Neutrophil (primary cell): ENCODE measurements at regions not wholly inside any gene's neighbourhood (a gene's known extent, or its start where the extent isn't known, plus 50 kb on each side); places are given as distances from the start of the nearest gene placed in this dataset.

Source experiments
- H3K27ac ChIP-seq: fragments of 200-600 bp; sonication (generic); 2 replicates; pipeline ENCODE4 v1.5.1; 2016; ENCODE audit warnings: mild to moderate bottlenecking, moderate library complexity
- H3K27me3 ChIP-seq: fragments of 200-600 bp; sonication (generic); 2 replicates; pipeline ENCODE4 v1.6.0; 2016; ENCODE audit warnings: mild to moderate bottlenecking
- H3K36me3 ChIP-seq: fragments of 200-600 bp; sonication (generic); 2 replicates; pipeline ENCODE4 v1.5.1; 2017
- H3K4me1 ChIP-seq, 2 experiments: fragments of 200-600 bp in 1 of 2; sonication (generic) in 1 of 2; 1 replicate in 1 of 2; 2 replicates in 1 of 2; pipeline versions ENCODE4 v1.5.1 to v1.6.1; 2013 to 2016; ENCODE audit warnings: low read depth in 1 of 2, low read length in 1 of 2, mild to moderate bottlenecking in 1 of 2, moderate library complexity in 1 of 2; ENCODE audit not compliant: control insufficient read depth in 1 of 2, insufficient read depth in 1 of 2
- H3K4me3 ChIP-seq, 2 experiments: fragments of 200-600 bp in 1 of 2; sonication (generic) in 1 of 2; 1 replicate in 1 of 2; 2 replicates in 1 of 2; pipeline ENCODE4 v1.5.1; 2013 to 2016; ENCODE audit warnings: low read depth in 1 of 2, low read length in 1 of 2, mild to moderate bottlenecking in 1 of 2, moderate library complexity in 1 of 2
- H3K9me3 ChIP-seq: fragments of 200-600 bp; sonication (generic); 2 replicates; pipeline ENCODE4 v1.5.1; 2016
- CTCF ChIP-seq: fragments of 200-600 bp; sonication (generic); IDR thresholded peaks from 2 replicates; pipeline ENCODE4 v1.5.1; 2016; ENCODE audit warnings: antibody characterized with exemption

DNA sequence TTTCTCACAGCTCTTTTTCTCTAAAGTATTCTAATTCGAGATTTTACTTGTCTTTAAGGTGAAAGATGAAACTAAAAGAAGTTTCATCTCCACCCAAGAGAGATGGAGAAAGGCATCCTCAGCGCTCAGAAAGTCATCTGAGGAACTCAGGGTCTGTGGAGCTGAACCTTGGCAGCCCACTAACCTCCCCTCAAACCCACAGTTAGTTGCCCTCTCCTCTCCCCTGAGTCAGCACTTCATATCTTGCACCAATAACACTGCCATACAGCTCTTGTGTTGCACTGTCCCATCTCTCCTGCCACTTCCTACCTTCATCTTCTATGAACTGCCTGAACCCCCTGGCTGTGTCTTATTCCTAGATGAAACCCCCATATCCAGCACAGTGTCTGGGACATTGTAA lies 184.8 kb downstream of the RAB28 start:
- H3K4me3 ChIP-seq = no peak overlapping the region

DNA sequence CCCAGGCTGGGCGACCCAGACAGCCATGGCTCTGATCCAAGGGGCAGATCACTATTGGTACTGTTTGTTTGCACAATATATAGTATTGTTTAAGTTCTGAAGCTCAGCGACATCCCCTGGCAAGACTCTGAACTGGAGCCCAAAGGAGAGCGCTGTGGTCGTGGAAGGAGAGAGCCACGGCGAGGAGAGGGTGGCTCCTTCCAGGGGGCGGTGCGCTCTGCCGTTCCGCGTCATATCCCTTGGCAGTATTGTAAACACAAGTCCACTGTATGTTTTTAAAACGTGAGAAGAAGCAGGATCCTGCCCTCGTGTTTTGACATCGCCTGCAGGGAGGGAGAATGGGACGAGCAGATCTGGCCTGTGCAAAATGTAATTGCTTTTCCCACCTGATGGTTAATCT lies 185.5 kb downstream of the RAB28 start:
- no peak for TF ChIP-seq CTCF
- Histone ChIP-seq H3K36me3 (no peaks in the 10 kb centered on the region), H3K9me3 (no peaks in the 10 kb centered on the region), H3K4me1 (no peaks in the 10 kb centered on the region), H3K27me3 (no peaks in the 10 kb centered on the region), H3K27ac (no peak overlapping the region), H3K4me3 (no peak overlapping the region)

More for the DNA sequence above, 184.8 kb downstream of the RAB28 start:
- Histone ChIP-seq H3K4me1 (no peaks in the 10 kb centered on the region), H3K27me3 (no peaks in the 10 kb centered on the region), H3K9me3 (no peaks in the 10 kb centered on the region), H3K36me3 (no peaks in the 10 kb centered on the region), H3K27ac (no peak overlapping the region)
- no peak for TF ChIP-seq CTCF

DNA sequence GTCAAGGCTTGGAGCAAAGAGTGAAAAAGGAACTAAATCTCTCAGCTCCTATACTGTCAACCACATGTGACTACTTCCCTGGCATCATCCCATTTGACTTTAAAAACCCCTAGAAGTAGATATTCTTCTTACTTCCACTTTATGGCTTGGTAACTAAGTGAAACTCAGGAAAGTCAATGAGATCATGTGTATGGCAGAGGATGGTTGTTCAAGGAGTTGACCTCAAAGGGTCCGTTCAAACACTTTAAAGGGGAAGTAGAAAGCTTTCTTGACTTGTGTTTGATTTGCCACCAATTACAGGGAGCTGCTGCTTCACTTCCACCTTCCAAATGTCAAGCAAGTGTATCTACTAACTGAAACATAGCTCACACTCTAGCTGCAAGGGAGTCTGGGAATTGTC lies 187.2 kb downstream of the RAB28 start:
- Histone ChIP-seq H3K27ac (no peak overlapping the region), H3K9me3 (no peaks in the 10 kb centered on the region), H3K27me3 (no peaks in the 10 kb centered on the region), H3K36me3 (no peaks in the 10 kb centered on the region), H3K4me3 (no peak overlapping the region), H3K4me1 (no peaks in the 10 kb centered on the region)
- TF ChIP-seq CTCF = no peak

GRCh38 chr4:13294961-13295605 lies 189.1 kb downstream of the RAB28 start:
- Histone ChIP-seq H3K4me1 (no peaks in the 10 kb centered on the region), H3K36me3 (no peaks in the 10 kb centered on the region), H3K27ac (no peak overlapping the region)

DNA sequence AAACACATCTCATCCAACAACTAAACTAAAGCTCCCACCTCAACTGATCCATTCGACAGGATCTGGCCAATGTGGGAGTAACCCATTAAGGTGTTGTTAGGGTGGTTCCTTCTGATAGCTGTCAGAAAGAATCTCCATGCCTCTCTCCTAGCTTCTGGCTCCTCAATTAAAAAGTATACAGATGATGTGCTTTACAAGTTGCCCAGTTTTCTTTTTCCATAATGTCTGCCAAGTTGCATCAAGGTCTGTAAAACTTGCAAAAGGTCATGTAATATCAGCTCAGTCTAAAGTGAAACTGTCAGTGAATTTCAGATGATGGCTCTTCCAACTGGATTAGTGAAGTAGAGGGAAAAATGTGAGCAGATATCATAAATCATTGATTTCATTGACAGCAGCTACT lies 191.8 kb downstream of the RAB28 start:
- H3K4me3 ChIP-seq = no peak overlapping the region
- no peak overlapping the region for H3K27ac ChIP-seq
- H3K4me1 ChIP-seq = no peaks in the 10 kb centered on the region
- no peaks in the 10 kb centered on the region for H3K9me3 ChIP-seq
- H3K27me3 ChIP-seq = no peaks in the 10 kb centered on the region
- H3K36me3 ChIP-seq = no peaks in the 10 kb centered on the region
- TF ChIP-seq CTCF = no peak

More at GRCh38 chr4:13294961-13295605, 189.1 kb downstream of the RAB28 start:
- H3K9me3 ChIP-seq = no peaks in the 10 kb centered on the region
- TF ChIP-seq CTCF = no peak
- no peak overlapping the region for H3K4me3 ChIP-seq
- no peaks in the 10 kb centered on the region for H3K27me3 ChIP-seq
